ENCODE measurements at regions not wholly inside any gene's neighbourhood (a gene's known extent, or its start where the extent isn't known, plus 50 kb on each side); places are given as distances from the start of the nearest gene placed in this dataset.
"Not testable (repeated sequence)": the region's sequence is repeated elsewhere in the genome, so short reads cannot be mapped to it uniquely, and the experiment has no call there.

- no peak for DNase-seq
These were observed 132.4 kb upstream of the ITGA6 start for GRCh38 chr2:172294983-172295382.

GRCh38 chr2:172295677-172296076 is 131.7 kb upstream of the ITGA6 start:
- no peak for DNase-seq

- DNase-seq, result no peak
These were observed 130.9 kb upstream of the ITGA6 start for GRCh38 chr2:172296267-172297046.

GRCh38 chr2:172297531-172297930 is 129.9 kb upstream of the ITGA6 start:
- DNase-seq, result no peak

- DNase-seq, result no peak
These were observed 129.4 kb upstream of the ITGA6 start for GRCh38 chr2:172297950-172298349.

GRCh38 chr2:172299741-172300140 is 127.6 kb upstream of the ITGA6 start:
- peak; percentile 72 for DNase-seq

GRCh38 chr2:172300851-172301250 is 126.5 kb upstream of the ITGA6 start:
- no peak for DNase-seq

GRCh38 chr2:172305066-172305465 is 122.3 kb upstream of the ITGA6 start:
- peak; percentile 9 for DNase-seq

GRCh38 chr2:172307800-172308199 is 119.6 kb upstream of the ITGA6 start:
- peak; percentile 38 for DNase-seq

GRCh38 chr2:172308253-172308935 is 119.0 kb upstream of the ITGA6 start:
- no peak for DNase-seq

GRCh38 chr2:172311921-172312345 is 115.5 kb upstream of the ITGA6 start:
- DNase-seq, result no peak

GRCh38 chr2:172313715-172314341 is 113.6 kb upstream of the ITGA6 start:
- DNase-seq, result no peak

- DNase-seq, result not testable (repeated sequence)
These were observed 112.3 kb upstream of the ITGA6 start for GRCh38 chr2:172315070-172315469.

GRCh38 chr2:172322049-172322448 is 105.3 kb upstream of the ITGA6 start:
- no peak for DNase-seq

GRCh38 chr2:172323256-172323655 is 104.1 kb upstream of the ITGA6 start:
- no peak for DNase-seq

- DNase-seq, result no peak
These were observed 103.4 kb upstream of the ITGA6 start for GRCh38 chr2:172323861-172324597.

GRCh38 chr2:172326211-172326509 is 101.2 kb upstream of the ITGA6 start:
- DNase-seq, result no peak

- DNase-seq, result no peak
These were observed 99.1 kb upstream of the ITGA6 start for GRCh38 chr2:172328103-172328841.

GRCh38 chr2:172329416-172329773 is 98.0 kb upstream of the ITGA6 start:
- DNase-seq, result no peak

- peak; percentile 21 for DNase-seq
These were observed 97.4 kb upstream of the ITGA6 start for GRCh38 chr2:172329774-172330671.

GRCh38 chr2:172332507-172332906 is 94.9 kb upstream of the ITGA6 start:
- no peak for DNase-seq

Measured in NCI-H2029 (cell line).